ENCODE measurements at regions not wholly inside any gene's neighbourhood (a gene's known extent, or its start where the extent isn't known, plus 50 kb on each side); places are given as distances from the start of the nearest gene placed in this dataset.

DNA sequence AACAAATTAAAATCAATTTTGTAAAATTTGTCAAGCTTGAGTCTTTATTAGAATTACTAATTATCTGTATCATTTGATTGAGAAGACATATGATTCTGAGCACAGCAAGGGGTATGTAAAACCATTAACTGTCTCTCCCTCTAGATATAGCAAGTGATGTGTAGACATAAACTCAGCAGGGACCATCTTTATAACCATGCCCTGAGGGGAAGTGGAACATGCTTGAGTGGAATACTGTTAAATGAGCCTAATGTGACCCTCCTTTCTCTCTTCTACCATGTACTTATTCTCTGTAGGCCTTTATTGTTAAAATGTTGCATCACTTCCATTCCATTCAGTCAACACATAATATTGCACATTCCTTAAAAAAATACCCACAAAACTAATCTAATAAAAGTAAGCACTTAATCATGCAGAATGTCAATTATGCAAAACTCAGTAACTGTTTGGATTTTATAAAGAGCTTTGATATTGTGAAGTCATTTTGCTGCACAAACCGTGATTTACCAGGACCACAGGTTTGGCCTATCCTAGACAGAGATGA lies 896.6 kb upstream of the MANEA start:
- Histone ChIP-seq H3K4me1 (no peaks in the 10 kb centered on the region), H3K9me3 (no peaks in the 10 kb centered on the region), H3K4me2 (no peak overlapping the region), H3K27ac (no peak overlapping the region), H3K4me3 (no peak overlapping the region)
- CTCF ChIA-PET = no interaction called here
- DNase-seq (ENCODE audit: low read depth in 1 of 2, low spot score in 1 of 2) = no peak
- FAIRE-seq = no peak
- 0% methylated on average over 1 of the region's 1 CpG for WGBS (ENCODE audit: missing lambda C conversion rate)
- ATAC-seq = no peak
- TF ChIP-seq NPAS2 (CRISPR knock-in tag; IDR thresholded peaks at IDR 0.05; ENCODE audit: borderline replicate concordance) (no peak), FOXS1 (CRISPR knock-in tag; IDR thresholded peaks at IDR 0.05) (no peak), CHD2 (IDR thresholded peaks at IDR 0.05; ENCODE audit: low read length, partially characterized antibody) (no peak), NR3C1 (IDR thresholded peaks at IDR 0.05) (no peak), PHF8 (IDR thresholded peaks at IDR 0.05; ENCODE audit: borderline replicate concordance, low read depth) (no peak), FOSB (CRISPR knock-in tag; IDR thresholded peaks at IDR 0.05) (no peak), CBX2 (IDR thresholded peaks at IDR 0.05; ENCODE audit: borderline replicate concordance, low read depth) (no peak), RAD21 (conservative IDR thresholded peaks at IDR 0.05 in 1 of 2, IDR thresholded peaks at IDR 0.05 in 1 of 2) (no peak), TP53 (CRISPR knock-in tag; IDR thresholded peaks at IDR 0.05) (no peak)
- TF ChIP-seq, protein P1, sequence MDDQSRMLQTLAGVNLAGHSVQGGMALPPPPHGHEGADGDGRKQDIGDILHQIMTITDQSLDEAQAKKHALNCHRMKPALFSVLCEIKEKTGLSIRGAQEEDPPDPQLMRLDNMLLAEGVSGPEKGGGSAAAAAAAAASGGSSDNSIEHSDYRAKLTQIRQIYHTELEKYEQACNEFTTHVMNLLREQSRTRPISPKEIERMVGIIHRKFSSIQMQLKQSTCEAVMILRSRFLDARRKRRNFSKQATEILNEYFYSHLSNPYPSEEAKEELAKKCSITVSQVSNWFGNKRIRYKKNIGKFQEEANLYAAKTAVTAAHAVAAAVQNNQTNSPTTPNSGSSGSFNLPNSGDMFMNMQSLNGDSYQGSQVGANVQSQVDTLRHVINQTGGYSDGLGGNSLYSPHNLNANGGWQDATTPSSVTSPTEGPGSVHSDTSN (IDR thresholded peaks at IDR 0.05) = no peak
- POLR2A ChIA-PET = no interaction called here

DNA sequence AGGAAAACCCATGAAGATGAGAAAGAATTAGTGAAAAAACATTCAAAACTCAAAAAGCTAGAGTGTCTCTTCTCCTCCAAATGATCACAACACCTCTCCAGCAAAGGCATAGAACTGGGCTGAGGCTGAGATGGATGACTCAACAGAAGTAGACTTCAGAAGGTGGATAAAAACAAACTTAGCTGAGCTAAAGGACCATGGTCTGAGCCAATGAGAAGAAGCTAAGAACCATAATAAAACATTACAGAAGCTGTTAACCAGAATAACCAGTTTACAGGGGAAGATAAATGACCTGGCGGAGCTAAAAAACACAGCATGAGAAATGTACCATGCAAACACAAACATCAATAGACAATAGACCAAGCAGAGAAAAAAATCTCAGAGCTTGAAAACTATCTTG lies 904.1 kb upstream of the MANEA start:
- TF ChIP-seq MAZ (IDR thresholded peaks at IDR 0.05; ENCODE audit: borderline replicate concordance, low read depth, low read length) (no peak), RCOR1 (IDR thresholded peaks at IDR 0.05; ENCODE audit: low read depth, low read length) (no peak), POLR2AphosphoS2 (conservative IDR thresholded peaks at IDR 0.05; ENCODE audit: low read length) (no peak), JUN (IDR thresholded peaks at IDR 0.05) (no peak), BHLHE40 (IDR thresholded peaks at IDR 0.05; ENCODE audit: low read depth, low read length) (no peak), ZNF302 (CRISPR knock-in tag; IDR thresholded peaks at IDR 0.05) (no peak), NPAS2 (CRISPR knock-in tag; IDR thresholded peaks at IDR 0.05; ENCODE audit: borderline replicate concordance) (no peak), ZSCAN20 (CRISPR knock-in tag; IDR thresholded peaks at IDR 0.05) (no peak), RAD21 (conservative IDR thresholded peaks at IDR 0.05 in 1 of 2, IDR thresholded peaks at IDR 0.05 in 1 of 2) (no peak), ATOH8 (CRISPR knock-in tag; IDR thresholded peaks at IDR 0.05; ENCODE audit: low read depth) (no peak)
- TF ChIP-seq, protein P2, sequence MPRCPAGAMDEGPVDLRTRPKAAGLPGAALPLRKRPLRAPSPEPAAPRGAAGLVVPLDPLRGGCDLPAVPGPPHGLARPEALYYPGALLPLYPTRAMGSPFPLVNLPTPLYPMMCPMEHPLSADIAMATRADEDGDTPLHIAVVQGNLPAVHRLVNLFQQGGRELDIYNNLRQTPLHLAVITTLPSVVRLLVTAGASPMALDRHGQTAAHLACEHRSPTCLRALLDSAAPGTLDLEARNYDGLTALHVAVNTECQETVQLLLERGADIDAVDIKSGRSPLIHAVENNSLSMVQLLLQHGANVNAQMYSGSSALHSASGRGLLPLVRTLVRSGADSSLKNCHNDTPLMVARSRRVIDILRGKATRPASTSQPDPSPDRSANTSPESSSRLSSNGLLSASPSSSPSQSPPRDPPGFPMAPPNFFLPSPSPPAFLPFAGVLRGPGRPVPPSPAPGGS (IDR thresholded peaks at IDR 0.05) = no peak
- TF ChIP-seq, protein P3, sequence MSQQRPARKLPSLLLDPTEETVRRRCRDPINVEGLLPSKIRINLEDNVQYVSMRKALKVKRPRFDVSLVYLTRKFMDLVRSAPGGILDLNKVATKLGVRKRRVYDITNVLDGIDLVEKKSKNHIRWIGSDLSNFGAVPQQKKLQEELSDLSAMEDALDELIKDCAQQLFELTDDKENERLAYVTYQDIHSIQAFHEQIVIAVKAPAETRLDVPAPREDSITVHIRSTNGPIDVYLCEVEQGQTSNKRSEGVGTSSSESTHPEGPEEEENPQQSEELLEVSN (IDR thresholded peaks at IDR 0.05; ENCODE audit: borderline replicate concordance, low read depth) = no peak
- Histone ChIP-seq H3K27ac (no peak overlapping the region), H3K4me3 (no peak overlapping the region), H3K4me1 (no peaks in the 10 kb centered on the region), H3K4me2 (no peak overlapping the region), H3K9me3 (no peaks in the 10 kb centered on the region)
- POLR2A ChIA-PET = no interaction called here
- FAIRE-seq (no peak), ATAC-seq (no peak), DNase-seq (ENCODE audit: low read depth in 1 of 2, low spot score in 1 of 2) (no peak)
- WGBS (ENCODE audit: missing lambda C conversion rate) = 63% methylated on average over 1 of the region's 1 CpG
- CTCF ChIA-PET = no interaction called here

- no peak for DNase-seq (ENCODE audit: low read depth in 1 of 2, low spot score in 1 of 2)
- ChIA-PET CTCF (no interaction called here), POLR2A (no interaction called here)
- TF ChIP-seq, protein P4, sequence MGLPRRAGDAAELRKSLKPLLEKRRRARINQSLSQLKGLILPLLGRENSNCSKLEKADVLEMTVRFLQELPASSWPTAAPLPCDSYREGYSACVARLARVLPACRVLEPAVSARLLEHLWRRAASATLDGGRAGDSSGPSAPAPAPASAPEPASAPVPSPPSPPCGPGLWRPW (IDR thresholded peaks at IDR 0.05) = no peak
- WGBS (ENCODE audit: missing lambda C conversion rate) = 0% methylated on average over 3 of the region's 3 CpGs
- ATAC-seq = no peak
- FAIRE-seq = no peak
- Histone ChIP-seq H3K4me1 (no peaks in the 10 kb centered on the region), H3K9me3 (no peaks in the 10 kb centered on the region), H3K27ac (no peak overlapping the region), H3K4me3 (no peak overlapping the region), H3K4me2 (no peak overlapping the region)
Measured at GRCh38 chr6:94670017-94670416, 907.3 kb upstream of the MANEA start.

All from A549 (cell line).